GM23338 (cell line): ENCODE measurements at regions not wholly inside any gene's neighbourhood (a gene's known extent, or its start where the extent isn't known, plus 50 kb on each side); places are given as distances from the start of the nearest gene placed in this dataset.

ENCODE experiments used
- ATAC-seq: fragments of 200-7000 bp; cut with Tn5 transposase; 3 replicates; pipeline ENCODE4 v1.9.1; 2020
- DNase-seq: peaks from one replicate; pipeline ENCODE4 v3.0.0-alpha.2; 2015; ENCODE audit warnings: low spot score
- H2AFZ ChIP-seq: fragments of 200-600 bp; sonication (generic); 2 replicates; pipeline ENCODE4 v1.8.0; 2016; ENCODE audit warnings: antibody characterized with exemption, mild to moderate bottlenecking, moderate library complexity
- H3F3A ChIP-seq: fragments of 200-600 bp; sonication (generic); replicated peaks from 2 replicates; pipeline ENCODE4 v1.8.0; 2017; ENCODE audit warnings: antibody characterized with exemption, mixed run types, low read depth
- H3K27ac ChIP-seq: fragments of 200-600 bp; sonication (generic); 2 replicates; pipeline ENCODE4 v1.6.1; 2016; ENCODE audit warnings: low read depth
- H3K27me3 ChIP-seq: fragments of 200-600 bp; sonication (generic); 2 replicates; pipeline ENCODE4 v1.8.0; 2016; ENCODE audit warnings: mild to moderate bottlenecking, mixed run types, moderate library complexity; ENCODE audit not compliant: insufficient read depth
- H3K36me3 ChIP-seq: fragments of 200-600 bp; sonication (generic); 2 replicates; pipeline ENCODE4 v1.8.0; 2016; ENCODE audit warnings: mild to moderate bottlenecking; ENCODE audit not compliant: insufficient read depth
- H3K4me1 ChIP-seq: fragments of 200-600 bp; sonication (generic); 2 replicates; pipeline ENCODE4 v1.8.0; 2016; ENCODE audit warnings: mild to moderate bottlenecking, moderate library complexity; ENCODE audit not compliant: insufficient read depth
- H3K4me2 ChIP-seq: fragments of 200-600 bp; sonication (generic); 2 replicates; pipeline ENCODE4 v1.7.1; 2017; ENCODE audit warnings: mixed run types
- H3K4me3 ChIP-seq: fragments of 200-600 bp; sonication (generic); 2 replicates; pipeline ENCODE4 v1.6.1; 2016; ENCODE audit warnings: mixed run types
- H3K79me2 ChIP-seq: fragments of 200-600 bp; sonication (generic); replicated peaks from 2 replicates; pipeline ENCODE4 v1.8.0; 2017; ENCODE audit warnings: mild to moderate bottlenecking; ENCODE audit not compliant: insufficient read depth
- H3K9me2 ChIP-seq: fragments of 200-600 bp; sonication (generic); 2 replicates; pipeline ENCODE4 v1.8.0; 2017; ENCODE audit not compliant: insufficient read depth
- H4K20me1 ChIP-seq: fragments of 200-600 bp; sonication (generic); replicated peaks from 2 replicates; pipeline ENCODE4 v1.8.0; 2017; ENCODE audit warnings: mild to moderate bottlenecking; ENCODE audit not compliant: insufficient read depth
- H3K27ac Mint-ChIP-seq: 2 replicates; pipeline ENCODE4 v1.8.0; 2020; ENCODE audit warnings: inconsistent platforms, mild to moderate bottlenecking, moderate library complexity, mixed read lengths
- H3K27me3 Mint-ChIP-seq: 3 replicates; pipeline ENCODE4 v1.8.0; 2022; ENCODE audit warnings: low read depth, mild to moderate bottlenecking, moderate library complexity, mixed read lengths, inconsistent platforms; ENCODE audit not compliant: insufficient read depth, poor library complexity
- H3K36me3 Mint-ChIP-seq: 3 replicates; pipeline ENCODE4 v1.8.0; 2021; ENCODE audit warnings: low read depth, mild to moderate bottlenecking, inconsistent platforms, moderate library complexity, mixed read lengths
- H3K4me1 Mint-ChIP-seq: 3 replicates; pipeline ENCODE4 v1.8.0; 2020; ENCODE audit warnings: mild to moderate bottlenecking, inconsistent platforms, mixed read lengths
- H3K4me3 Mint-ChIP-seq: 3 replicates; pipeline ENCODE4 v1.8.0; 2021; ENCODE audit warnings: moderate library complexity, mild to moderate bottlenecking, inconsistent platforms, mixed read lengths
- H3K9me3 Mint-ChIP-seq: 3 replicates; pipeline ENCODE4 v1.8.0; 2020; ENCODE audit warnings: moderate library complexity, mild to moderate bottlenecking, inconsistent platforms, mixed read lengths
- CREB1 ChIP-seq: fragments of 250-450 bp; sonication (Bioruptor Pico); IDR thresholded peaks from 2 replicates; pipeline ENCODE4 v1.5.0; 2020; ENCODE audit warnings: low read depth, mild to moderate bottlenecking, moderate library complexity
- EZH2 ChIP-seq: fragments of 200-600 bp; sonication (generic); IDR thresholded peaks from one replicate; pipeline ENCODE4 v1.8.0; 2017; ENCODE audit warnings: antibody characterized with exemption, mild to moderate bottlenecking, low read depth; ENCODE audit not compliant: unreplicated experiment
- EZH2phosphoT487 ChIP-seq: fragments of 200-600 bp; sonication (generic); IDR thresholded peaks from one replicate; pipeline ENCODE4 v1.8.1; 2018; ENCODE audit warnings: antibody characterized with exemption; ENCODE audit not compliant: unreplicated experiment
- JUNB ChIP-seq: IDR thresholded peaks from one replicate; pipeline ENCODE4 v1.6.1; 2016; ENCODE audit warnings: antibody characterized with exemption; ENCODE audit not compliant: unreplicated experiment
- NANOG ChIP-seq: IDR thresholded peaks from 2 replicates; pipeline ENCODE4 v1.6.1; 2016; ENCODE audit warnings: antibody characterized with exemption, borderline replicate concordance
- POLR2AphosphoS5 ChIP-seq: IDR thresholded peaks from 2 replicates; pipeline ENCODE4 v1.6.1; 2016; ENCODE audit warnings: antibody characterized with exemption, low read depth
- STAT1 ChIP-seq: IDR thresholded peaks from one replicate; pipeline ENCODE4 v1.6.1; 2016; ENCODE audit warnings: antibody characterized with exemption; ENCODE audit not compliant: unreplicated experiment
- ZNF114 ChIP-seq: fragments of 250-450 bp; sonication (Bioruptor Pico); IDR thresholded peaks from 2 replicates; pipeline ENCODE4 v1.5.0; 2020; ENCODE audit warnings: mild to moderate bottlenecking, moderate library complexity
- ZNF331 ChIP-seq: fragments of 250-450 bp; sonication (Bioruptor Pico); IDR thresholded peaks from 2 replicates; pipeline ENCODE4 v1.5.0; 2020; ENCODE audit warnings: low read depth, mild to moderate bottlenecking, moderate library complexity
- TF ChIP-seq, protein P1 (sequence below): fragments of 250-450 bp; sonication (Bioruptor Pico); IDR thresholded peaks from 2 replicates; pipeline ENCODE4 v1.5.0; 2020; ENCODE audit warnings: mild to moderate bottlenecking, moderate library complexity
- TF ChIP-seq, protein P2 (sequence below): IDR thresholded peaks from one replicate; pipeline ENCODE4 v1.6.1; 2018; ENCODE audit warnings: antibody characterized with exemption; ENCODE audit not compliant: unreplicated experiment
- TF ChIP-seq, protein P3 (sequence below), 2 experiments: fragments of 200-600 bp in 1 of 2; sonication (generic) in 1 of 2; conservative IDR thresholded peaks; 2 replicates each; pipeline versions ENCODE4 v1.5.1 to v1.6.1; 2016 to 2017; ENCODE audit warnings: antibody characterized with exemption in 2 of 2, low read depth in 2 of 2, mild to moderate bottlenecking in 2 of 2, moderate library complexity in 1 of 2
- TF ChIP-seq, protein P4 (sequence below): IDR thresholded peaks from 2 replicates; pipeline ENCODE4 v1.6.1; 2016; ENCODE audit warnings: antibody characterized with exemption

DNA sequence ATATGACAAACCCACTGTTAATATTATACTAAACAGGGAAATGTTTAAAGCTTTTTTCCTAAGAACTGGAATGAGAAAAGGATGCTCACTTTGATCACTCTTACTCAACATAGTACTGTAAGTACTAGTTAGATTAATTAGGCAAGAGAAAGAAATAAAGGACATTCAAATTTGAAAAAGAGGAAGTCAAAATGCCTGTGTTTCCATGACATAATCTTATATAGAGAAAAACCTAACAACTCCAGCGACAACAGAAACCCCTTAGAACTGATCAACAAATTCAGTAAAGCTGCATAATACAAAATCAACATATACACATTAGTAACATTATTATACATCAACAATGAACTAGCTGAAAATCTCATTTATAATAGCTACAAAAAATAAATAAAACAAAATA lies 200.6 kb upstream of the ROBO1 start:
- no peak for DNase-seq
- H3K36me3 Mint-ChIP-seq: no peaks in the 10 kb centered on the region
- no peaks in the 10 kb centered on the region; the same call in 1 of the 2 replicates for H3K9me2 ChIP-seq
- no peaks in the 10 kb centered on the region for H4K20me1 ChIP-seq
- no peaks in the 10 kb centered on the region for H3K27me3 ChIP-seq
- H3K4me1 ChIP-seq: no peaks in the 10 kb centered on the region
- peaks cover 5% of the 10 kb centered on the region; the same call in 2 of the 3 replicates for H3K9me3 Mint-ChIP-seq
- no peak overlapping the region for H3K4me2 ChIP-seq
- H3K27ac Mint-ChIP-seq: no peak overlapping the region
- TF ChIP-seq, protein P1, sequence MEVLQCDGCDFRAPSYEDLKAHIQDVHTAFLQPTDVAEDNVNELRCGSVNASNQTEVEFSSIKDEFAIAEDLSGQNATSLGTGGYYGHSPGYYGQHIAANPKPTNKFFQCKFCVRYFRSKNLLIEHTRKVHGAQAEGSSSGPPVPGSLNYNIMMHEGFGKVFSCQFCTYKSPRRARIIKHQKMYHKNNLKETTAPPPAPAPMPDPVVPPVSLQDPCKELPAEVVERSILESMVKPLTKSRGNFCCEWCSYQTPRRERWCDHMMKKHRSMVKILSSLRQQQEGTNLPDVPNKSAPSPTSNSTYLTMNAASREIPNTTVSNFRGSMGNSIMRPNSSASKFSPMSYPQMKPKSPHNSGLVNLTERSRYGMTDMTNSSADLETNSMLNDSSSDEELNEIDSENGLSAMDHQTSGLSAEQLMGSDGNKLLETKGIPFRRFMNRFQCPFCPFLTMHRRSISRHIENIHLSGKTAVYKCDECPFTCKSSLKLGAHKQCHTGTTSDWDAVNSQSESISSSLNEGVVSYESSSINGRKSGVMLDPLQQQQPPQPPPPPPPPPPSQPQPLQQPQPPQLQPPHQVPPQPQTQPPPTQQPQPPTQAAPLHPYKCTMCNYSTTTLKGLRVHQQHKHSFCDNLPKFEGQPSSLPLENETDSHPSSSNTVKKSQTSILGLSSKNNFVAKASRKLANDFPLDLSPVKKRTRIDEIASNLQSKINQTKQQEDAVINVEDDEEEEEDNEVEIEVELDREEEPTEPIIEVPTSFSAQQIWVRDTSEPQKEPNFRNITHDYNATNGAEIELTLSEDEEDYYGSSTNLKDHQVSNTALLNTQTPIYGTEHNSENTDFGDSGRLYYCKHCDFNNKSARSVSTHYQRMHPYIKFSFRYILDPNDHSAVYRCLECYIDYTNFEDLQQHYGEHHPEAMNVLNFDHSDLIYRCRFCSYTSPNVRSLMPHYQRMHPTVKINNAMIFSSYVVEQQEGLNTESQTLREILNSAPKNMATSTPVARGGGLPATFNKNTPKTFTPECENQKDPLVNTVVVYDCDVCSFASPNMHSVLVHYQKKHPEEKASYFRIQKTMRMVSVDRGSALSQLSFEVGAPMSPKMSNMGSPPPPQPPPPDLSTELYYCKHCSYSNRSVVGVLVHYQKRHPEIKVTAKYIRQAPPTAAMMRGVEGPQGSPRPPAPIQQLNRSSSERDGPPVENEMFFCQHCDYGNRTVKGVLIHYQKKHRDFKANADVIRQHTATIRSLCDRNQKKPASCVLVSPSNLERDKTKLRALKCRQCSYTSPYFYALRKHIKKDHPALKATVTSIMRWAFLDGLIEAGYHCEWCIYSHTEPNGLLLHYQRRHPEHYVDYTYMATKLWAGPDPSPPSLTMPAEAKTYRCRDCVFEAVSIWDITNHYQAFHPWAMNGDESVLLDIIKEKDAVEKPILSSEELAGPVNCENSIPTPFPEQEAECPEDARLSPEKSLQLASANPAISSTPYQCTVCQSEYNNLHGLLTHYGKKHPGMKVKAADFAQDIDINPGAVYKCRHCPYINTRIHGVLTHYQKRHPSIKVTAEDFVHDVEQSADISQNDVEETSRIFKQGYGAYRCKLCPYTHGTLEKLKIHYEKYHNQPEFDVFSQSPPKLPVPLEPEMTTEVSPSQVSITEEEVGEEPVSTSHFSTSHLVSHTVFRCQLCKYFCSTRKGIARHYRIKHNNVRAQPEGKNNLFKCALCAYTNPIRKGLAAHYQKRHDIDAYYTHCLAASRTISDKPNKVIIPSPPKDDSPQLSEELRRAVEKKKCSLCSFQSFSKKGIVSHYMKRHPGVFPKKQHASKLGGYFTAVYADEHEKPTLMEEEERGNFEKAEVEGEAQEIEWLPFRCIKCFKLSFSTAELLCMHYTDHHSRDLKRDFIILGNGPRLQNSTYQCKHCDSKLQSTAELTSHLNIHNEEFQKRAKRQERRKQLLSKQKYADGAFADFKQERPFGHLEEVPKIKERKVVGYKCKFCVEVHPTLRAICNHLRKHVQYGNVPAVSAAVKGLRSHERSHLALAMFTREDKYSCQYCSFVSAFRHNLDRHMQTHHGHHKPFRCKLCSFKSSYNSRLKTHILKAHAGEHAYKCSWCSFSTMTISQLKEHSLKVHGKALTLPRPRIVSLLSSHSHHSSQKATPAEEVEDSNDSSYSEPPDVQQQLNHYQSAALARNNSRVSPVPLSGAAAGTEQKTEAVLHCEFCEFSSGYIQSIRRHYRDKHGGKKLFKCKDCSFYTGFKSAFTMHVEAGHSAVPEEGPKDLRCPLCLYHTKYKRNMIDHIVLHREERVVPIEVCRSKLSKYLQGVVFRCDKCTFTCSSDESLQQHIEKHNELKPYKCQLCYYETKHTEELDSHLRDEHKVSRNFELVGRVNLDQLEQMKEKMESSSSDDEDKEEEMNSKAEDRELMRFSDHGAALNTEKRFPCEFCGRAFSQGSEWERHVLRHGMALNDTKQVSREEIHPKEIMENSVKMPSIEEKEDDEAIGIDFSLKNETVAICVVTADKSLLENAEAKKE (CRISPR knock-in tag): no peak
- TF ChIP-seq, protein P2, sequence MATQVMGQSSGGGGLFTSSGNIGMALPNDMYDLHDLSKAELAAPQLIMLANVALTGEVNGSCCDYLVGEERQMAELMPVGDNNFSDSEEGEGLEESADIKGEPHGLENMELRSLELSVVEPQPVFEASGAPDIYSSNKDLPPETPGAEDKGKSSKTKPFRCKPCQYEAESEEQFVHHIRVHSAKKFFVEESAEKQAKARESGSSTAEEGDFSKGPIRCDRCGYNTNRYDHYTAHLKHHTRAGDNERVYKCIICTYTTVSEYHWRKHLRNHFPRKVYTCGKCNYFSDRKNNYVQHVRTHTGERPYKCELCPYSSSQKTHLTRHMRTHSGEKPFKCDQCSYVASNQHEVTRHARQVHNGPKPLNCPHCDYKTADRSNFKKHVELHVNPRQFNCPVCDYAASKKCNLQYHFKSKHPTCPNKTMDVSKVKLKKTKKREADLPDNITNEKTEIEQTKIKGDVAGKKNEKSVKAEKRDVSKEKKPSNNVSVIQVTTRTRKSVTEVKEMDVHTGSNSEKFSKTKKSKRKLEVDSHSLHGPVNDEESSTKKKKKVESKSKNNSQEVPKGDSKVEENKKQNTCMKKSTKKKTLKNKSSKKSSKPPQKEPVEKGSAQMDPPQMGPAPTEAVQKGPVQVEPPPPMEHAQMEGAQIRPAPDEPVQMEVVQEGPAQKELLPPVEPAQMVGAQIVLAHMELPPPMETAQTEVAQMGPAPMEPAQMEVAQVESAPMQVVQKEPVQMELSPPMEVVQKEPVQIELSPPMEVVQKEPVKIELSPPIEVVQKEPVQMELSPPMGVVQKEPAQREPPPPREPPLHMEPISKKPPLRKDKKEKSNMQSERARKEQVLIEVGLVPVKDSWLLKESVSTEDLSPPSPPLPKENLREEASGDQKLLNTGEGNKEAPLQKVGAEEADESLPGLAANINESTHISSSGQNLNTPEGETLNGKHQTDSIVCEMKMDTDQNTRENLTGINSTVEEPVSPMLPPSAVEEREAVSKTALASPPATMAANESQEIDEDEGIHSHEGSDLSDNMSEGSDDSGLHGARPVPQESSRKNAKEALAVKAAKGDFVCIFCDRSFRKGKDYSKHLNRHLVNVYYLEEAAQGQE: no peak
- TF ChIP-seq POLR2AphosphoS5: no peak
- TF ChIP-seq, protein P3, sequence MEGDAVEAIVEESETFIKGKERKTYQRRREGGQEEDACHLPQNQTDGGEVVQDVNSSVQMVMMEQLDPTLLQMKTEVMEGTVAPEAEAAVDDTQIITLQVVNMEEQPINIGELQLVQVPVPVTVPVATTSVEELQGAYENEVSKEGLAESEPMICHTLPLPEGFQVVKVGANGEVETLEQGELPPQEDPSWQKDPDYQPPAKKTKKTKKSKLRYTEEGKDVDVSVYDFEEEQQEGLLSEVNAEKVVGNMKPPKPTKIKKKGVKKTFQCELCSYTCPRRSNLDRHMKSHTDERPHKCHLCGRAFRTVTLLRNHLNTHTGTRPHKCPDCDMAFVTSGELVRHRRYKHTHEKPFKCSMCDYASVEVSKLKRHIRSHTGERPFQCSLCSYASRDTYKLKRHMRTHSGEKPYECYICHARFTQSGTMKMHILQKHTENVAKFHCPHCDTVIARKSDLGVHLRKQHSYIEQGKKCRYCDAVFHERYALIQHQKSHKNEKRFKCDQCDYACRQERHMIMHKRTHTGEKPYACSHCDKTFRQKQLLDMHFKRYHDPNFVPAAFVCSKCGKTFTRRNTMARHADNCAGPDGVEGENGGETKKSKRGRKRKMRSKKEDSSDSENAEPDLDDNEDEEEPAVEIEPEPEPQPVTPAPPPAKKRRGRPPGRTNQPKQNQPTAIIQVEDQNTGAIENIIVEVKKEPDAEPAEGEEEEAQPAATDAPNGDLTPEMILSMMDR (conservative IDR thresholded peaks at IDR 0.05; ENCODE audit: low read depth in 2 of 2): no peak
- TF ChIP-seq, protein P4, sequence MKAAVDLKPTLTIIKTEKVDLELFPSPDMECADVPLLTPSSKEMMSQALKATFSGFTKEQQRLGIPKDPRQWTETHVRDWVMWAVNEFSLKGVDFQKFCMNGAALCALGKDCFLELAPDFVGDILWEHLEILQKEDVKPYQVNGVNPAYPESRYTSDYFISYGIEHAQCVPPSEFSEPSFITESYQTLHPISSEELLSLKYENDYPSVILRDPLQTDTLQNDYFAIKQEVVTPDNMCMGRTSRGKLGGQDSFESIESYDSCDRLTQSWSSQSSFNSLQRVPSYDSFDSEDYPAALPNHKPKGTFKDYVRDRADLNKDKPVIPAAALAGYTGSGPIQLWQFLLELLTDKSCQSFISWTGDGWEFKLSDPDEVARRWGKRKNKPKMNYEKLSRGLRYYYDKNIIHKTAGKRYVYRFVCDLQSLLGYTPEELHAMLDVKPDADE: no peak
- no peak for TF ChIP-seq ZNF114 (CRISPR knock-in tag)
- no peak for TF ChIP-seq JUNB
- no peak for TF ChIP-seq NANOG
- TF ChIP-seq CREB1 (CRISPR knock-in tag): no peak
- TF ChIP-seq EZH2phosphoT487: no peak
- no peak for TF ChIP-seq ZNF331 (CRISPR knock-in tag)
- TF ChIP-seq STAT1: no peak
- no peak for TF ChIP-seq EZH2
- no peak for ATAC-seq
- H3K4me1 Mint-ChIP-seq: no peaks in the 10 kb centered on the region
- no peaks in the 10 kb centered on the region for H3K36me3 ChIP-seq
- no peak overlapping the region for H3K4me3 Mint-ChIP-seq
- H3K27ac ChIP-seq: no peak overlapping the region
- no peak overlapping the region for H2AFZ ChIP-seq
- no peaks in the 10 kb centered on the region for H3K27me3 Mint-ChIP-seq
- H3F3A ChIP-seq: no peaks in the 10 kb centered on the region
- H3K79me2 ChIP-seq: no peaks in the 10 kb centered on the region
- no peak overlapping the region for H3K4me3 ChIP-seq
